ENCODE measurements at regions not wholly inside any gene's neighbourhood (a gene's known extent, or its start where the extent isn't known, plus 50 kb on each side); places are given as distances from the start of the nearest gene placed in this dataset.

- no peak for DNase-seq (ENCODE audit: low read depth)
- no peak for TF ChIP-seq CTCF (conservative IDR thresholded peaks at IDR 0.05; ENCODE audit: low read depth, low read length)
- H3K4me3 ChIP-seq (ENCODE audit: low read depth, low read length) = no peak overlapping the region
These were observed 50.0 kb upstream of the ZNF280D start for GRCh38 chr15:56783156-56783856.
